ENCODE measurements at regions not wholly inside any gene's neighbourhood (a gene's known extent, or its start where the extent isn't known, plus 50 kb on each side); places are given as distances from the start of the nearest gene placed in this dataset.

- H3K27me3 ChIP-seq (ENCODE audit: control insufficient read depth, insufficient read depth, low read length), result no peaks in the 10 kb centered on the region
- no peaks in the 10 kb centered on the region for H3K4me1 ChIP-seq
- H3K9me3 ChIP-seq (ENCODE audit: control insufficient read depth, low read length), result no peaks in the 10 kb centered on the region
- no peak overlapping the region for H3K4me3 ChIP-seq (ENCODE audit: low read depth, low read length)
- H2AFZ ChIP-seq, result no peak overlapping the region
- TF ChIP-seq CTCF (IDR thresholded peaks at IDR 0.05), result no peak
- no peak overlapping the region for H3K4me2 ChIP-seq (ENCODE audit: low read length)
- H3K36me3 ChIP-seq (ENCODE audit: control insufficient read depth, insufficient read depth, low read length), result no peaks in the 10 kb centered on the region
- no peak overlapping the region for H3K9ac ChIP-seq
- no peaks in the 10 kb centered on the region for H3K79me2 ChIP-seq
- H3K27ac ChIP-seq, result no peak overlapping the region
Measured at GRCh38 chr2:145927131-145927950, 1407.4 kb upstream of the ZEB2 start.

- Histone ChIP-seq H3K9ac (no peak overlapping the region), H3K4me1 (no peaks in the 10 kb centered on the region), H3K79me2 (no peaks in the 10 kb centered on the region), H2AFZ (peak overlapping the region; percentile 14), H3K27ac (no peak overlapping the region), H3K9me3 (ENCODE audit: control insufficient read depth, low read length) (no peaks in the 10 kb centered on the region), H3K36me3 (ENCODE audit: control insufficient read depth, insufficient read depth, low read length) (no peaks in the 10 kb centered on the region), H3K27me3 (ENCODE audit: control insufficient read depth, insufficient read depth, low read length) (no peaks in the 10 kb centered on the region), H3K4me3 (ENCODE audit: low read depth, low read length) (no peak overlapping the region), H3K4me2 (ENCODE audit: low read length) (peak overlapping the region; percentile 9)
- no peak for TF ChIP-seq CTCF (IDR thresholded peaks at IDR 0.05)
Measured at GRCh38 chr2:145925591-145925990, 1405.7 kb upstream of the ZEB2 start.

GRCh38 chr2:145919477-145919876 lies 1399.6 kb upstream of the ZEB2 start:
- Histone ChIP-seq H3K9me3 (ENCODE audit: control insufficient read depth, low read length) (no peaks in the 10 kb centered on the region), H3K4me3 (ENCODE audit: low read depth, low read length) (no peak overlapping the region), H3K27ac (no peak overlapping the region), H2AFZ (no peak overlapping the region), H3K36me3 (ENCODE audit: control insufficient read depth, insufficient read depth, low read length) (no peaks in the 10 kb centered on the region), H3K79me2 (no peaks in the 10 kb centered on the region), H3K4me2 (ENCODE audit: low read length) (no peak overlapping the region), H3K9ac (no peak overlapping the region), H3K4me1 (no peaks in the 10 kb centered on the region), H3K27me3 (ENCODE audit: control insufficient read depth, insufficient read depth, low read length) (no peaks in the 10 kb centered on the region)
- TF ChIP-seq CTCF (IDR thresholded peaks at IDR 0.05), result no peak

GRCh38 chr2:145918951-145919350 lies 1399.0 kb upstream of the ZEB2 start:
- H3K36me3 ChIP-seq (ENCODE audit: control insufficient read depth, insufficient read depth, low read length), result no peaks in the 10 kb centered on the region
- no peak overlapping the region for H3K4me3 ChIP-seq (ENCODE audit: low read depth, low read length)
- TF ChIP-seq CTCF (IDR thresholded peaks at IDR 0.05), result no peak
- peak overlapping the region; percentile 9 for H2AFZ ChIP-seq
- no peaks in the 10 kb centered on the region for H3K4me1 ChIP-seq
- H3K4me2 ChIP-seq (ENCODE audit: low read length), result no peak overlapping the region
- H3K27me3 ChIP-seq (ENCODE audit: control insufficient read depth, insufficient read depth, low read length), result no peaks in the 10 kb centered on the region
- H3K9ac ChIP-seq, result no peak overlapping the region
- H3K27ac ChIP-seq, result no peak overlapping the region
- no peaks in the 10 kb centered on the region for H3K79me2 ChIP-seq
- H3K9me3 ChIP-seq (ENCODE audit: control insufficient read depth, low read length), result no peaks in the 10 kb centered on the region

- Histone ChIP-seq H3K79me2 (no peaks in the 10 kb centered on the region), H3K27me3 (ENCODE audit: control insufficient read depth, insufficient read depth, low read length) (no peaks in the 10 kb centered on the region), H3K9ac (no peak overlapping the region), H3K4me3 (ENCODE audit: low read depth, low read length) (no peak overlapping the region), H3K36me3 (ENCODE audit: control insufficient read depth, insufficient read depth, low read length) (no peaks in the 10 kb centered on the region), H2AFZ (no peak overlapping the region), H3K4me1 (no peaks in the 10 kb centered on the region), H3K4me2 (ENCODE audit: low read length) (no peak overlapping the region), H3K27ac (no peak overlapping the region), H3K9me3 (ENCODE audit: control insufficient read depth, low read length) (no peaks in the 10 kb centered on the region)
- TF ChIP-seq CTCF (IDR thresholded peaks at IDR 0.05), result no peak
Measured at GRCh38 chr2:145916799-145917198, 1396.9 kb upstream of the ZEB2 start.

All from parathyroid adenoma (tissue), 2 donors.